CD4-positive, alpha-beta memory T cell (primary cell): ENCODE measurements at regions not wholly inside any gene's neighbourhood (a gene's known extent, or its start where the extent isn't known, plus 50 kb on each side); places are given as distances from the start of the nearest gene placed in this dataset.

ENCODE experiments used
- CTCF ChIA-PET: fragments of 350-600 bp; sonication (Branson Sonifier 250); formaldehyde crosslinking; loops from one replicate; lab custom pipeline; 2021; ENCODE audit warnings: inconsistent platforms; ENCODE audit not compliant: partially characterized antibody; lab: Charles Lee
- POLR2A ChIA-PET: fragments of 350-600 bp; sonication (Branson Sonifier 250); formaldehyde crosslinking; loops from one replicate; lab custom pipeline; 2021; ENCODE audit not compliant: partially characterized antibody; lab: Charles Lee
- DNase-seq, 5 donors: peaks; one replicate each; pipeline versions ENCODE4 v3.0.0 to v3.0.0-alpha.2; 2020 to 2022; ENCODE audit warnings: mixed read lengths in 1 of 5
- H3K27ac ChIP-seq: one replicate; pipeline ENCODE4 v1.7.0; 2013; ENCODE audit warnings: low read depth, low read length
- H3K27me3 ChIP-seq: 2 replicates; pipeline ENCODE4 v1.7.0; 2013; ENCODE audit warnings: mild to moderate bottlenecking, low read length, moderate library complexity; ENCODE audit not compliant: insufficient read depth
- H3K36me3 ChIP-seq: 2 replicates; pipeline ENCODE4 v1.7.0; 2013; ENCODE audit warnings: mild to moderate bottlenecking, low read length, moderate library complexity; ENCODE audit not compliant: insufficient read depth
- H3K4me1 ChIP-seq: 2 replicates; pipeline ENCODE4 v1.7.0; 2013; ENCODE audit warnings: mild to moderate bottlenecking, low read length, moderate library complexity; ENCODE audit not compliant: insufficient read depth
- H3K4me3 ChIP-seq, 2 donors: one replicate each; pipeline ENCODE4 v1.7.0; 2013; ENCODE audit warnings: low read length in 2 of 2, mild to moderate bottlenecking in 1 of 2
- H3K9me3 ChIP-seq, 2 donors: one replicate each; pipeline ENCODE4 v1.7.0; 2013; ENCODE audit warnings: low read length in 2 of 2, control low read depth in 1 of 2; ENCODE audit not compliant: control insufficient read depth in 1 of 2
- H3K27ac Mint-ChIP-seq, 7 donors: one replicate each; pipeline ENCODE4 v1.8.0; 2020 to 2021; ENCODE audit warnings: mixed read lengths in 7 of 7, mild to moderate bottlenecking in 6 of 7, inconsistent platforms in 3 of 7, moderate library complexity in 3 of 7
- H3K27me3 Mint-ChIP-seq, 2 donors: one replicate each; pipeline ENCODE4 v1.8.0; 2020 to 2021; ENCODE audit warnings: mixed read lengths in 2 of 2
- H3K36me3 Mint-ChIP-seq, 2 donors: one replicate each; pipeline ENCODE4 v1.8.0; 2020 to 2021; ENCODE audit warnings: mixed read lengths in 2 of 2, inconsistent platforms in 1 of 2, mild to moderate bottlenecking in 1 of 2
- H3K4me1 Mint-ChIP-seq, 4 donors: one replicate each; pipeline ENCODE4 v1.8.0; 2020 to 2021; ENCODE audit warnings: mixed read lengths in 4 of 4, mild to moderate bottlenecking in 1 of 4
- H3K4me3 Mint-ChIP-seq, 8 donors: one replicate each; pipeline ENCODE4 v1.8.0; 2020 to 2021; ENCODE audit warnings: mixed read lengths in 8 of 8, mild to moderate bottlenecking in 7 of 8, moderate library complexity in 6 of 8, inconsistent platforms in 3 of 8
- H3K9me3 Mint-ChIP-seq, 8 donors: one replicate each; pipeline ENCODE4 v1.8.0; 2020 to 2021; ENCODE audit warnings: mixed read lengths in 8 of 8, mild to moderate bottlenecking in 5 of 8, inconsistent platforms in 3 of 8, moderate library complexity in 1 of 8
- intact Hi-C: fragments of 100-400 bp; cut with micrococcal nuclease; formaldehyde crosslinking; loops from one replicate; pipeline ENCODE4 v1.15.1; 2023

DNA sequence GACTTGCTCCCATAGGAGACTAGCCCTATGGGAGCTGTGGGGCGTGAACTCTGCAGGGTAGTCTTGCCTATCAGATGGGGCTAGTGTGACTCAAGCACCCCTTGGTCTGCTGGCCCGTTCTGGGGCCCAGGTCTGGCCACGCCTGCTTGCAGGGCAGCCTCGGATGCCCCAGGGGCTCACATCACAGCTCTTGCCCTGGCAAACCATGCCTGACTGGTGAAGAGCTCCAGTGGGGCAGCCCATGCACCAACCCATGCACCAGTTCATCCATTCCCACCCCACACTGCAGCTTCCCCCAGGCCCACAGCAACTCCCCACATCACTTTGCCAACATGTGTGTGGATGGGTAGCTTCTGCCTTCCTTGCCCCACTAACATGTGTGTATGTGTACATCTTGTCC, 93.9 kb upstream of the PRLR start:
- H3K9me3 Mint-ChIP-seq = peaks cover 0 to 4% (median 0%) of the 10 kb centered on the region in 8 donors
- H3K27ac Mint-ChIP-seq = no peak overlapping the region
- POLR2A ChIA-PET = no interaction called here
- H3K27me3 Mint-ChIP-seq = peaks cover 0 to 5% of the 10 kb centered on the region in 2 donors
- H3K4me1 ChIP-seq = no peaks in the 10 kb centered on the region
- no peaks in the 10 kb centered on the region for H3K27me3 ChIP-seq
- intact Hi-C loops = no loop called here
- DNase-seq = no peak
- no peaks in the 10 kb centered on the region for H3K36me3 Mint-ChIP-seq
- H3K27ac ChIP-seq = no peak overlapping the region
- H3K4me1 Mint-ChIP-seq = peaks cover 0 to 8% (median 0%) of the 10 kb centered on the region in 4 donors
- H3K4me3 Mint-ChIP-seq = no peak overlapping the region
- CTCF ChIA-PET = interaction anchor here (1.0 kb wide), 1 partner anchor 602 kb away, joined by 3 read pairs; no protein-coding TSS in a partner anchor
- H3K36me3 ChIP-seq = no peaks in the 10 kb centered on the region
- H3K9me3 ChIP-seq = no peaks in the 10 kb centered on the region
- no peak overlapping the region for H3K4me3 ChIP-seq

DNA sequence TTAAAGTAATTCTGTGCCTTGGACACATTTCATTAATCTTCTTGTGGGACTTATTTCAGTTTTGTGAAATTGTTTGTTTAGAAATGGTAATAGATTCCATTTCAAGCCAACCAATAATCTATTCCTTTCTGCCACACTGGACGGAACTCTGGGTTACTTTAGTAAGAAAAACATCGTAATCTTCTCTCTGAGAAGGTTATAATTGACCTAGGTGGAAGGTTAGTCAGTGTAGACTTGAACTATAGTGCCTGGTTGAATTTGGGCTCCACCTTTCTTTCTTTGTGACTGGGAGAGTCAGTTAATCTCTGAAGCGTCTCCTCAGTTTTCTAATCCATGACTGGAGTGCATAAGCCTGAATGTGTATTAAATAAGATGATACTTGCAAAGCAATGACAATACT, 89.7 kb upstream of the PRLR start:
- Histone ChIP-seq H3K4me3 (no peak overlapping the region), H3K27me3 (no peaks in the 10 kb centered on the region), H3K27ac (no peak overlapping the region), H3K36me3 (no peaks in the 10 kb centered on the region), H3K9me3 (no peaks in the 10 kb centered on the region), H3K4me1 (no peaks in the 10 kb centered on the region)
- Mint-ChIP-seq H3K4me1 (peaks cover 0 to 8% (median 0%) of the 10 kb centered on the region in 4 donors), H3K27ac (no peak overlapping the region), H3K9me3 (peaks cover 0 to 4% (median under 1%) of the 10 kb centered on the region in 8 donors), H3K4me3 (no peak overlapping the region), H3K36me3 (no peaks in the 10 kb centered on the region), H3K27me3 (peaks cover 0 to 5% of the 10 kb centered on the region in 2 donors)
- ChIA-PET POLR2A (no interaction called here), CTCF (no interaction called here)
- DNase-seq = no peak
- intact Hi-C loops = no loop called here

DNA sequence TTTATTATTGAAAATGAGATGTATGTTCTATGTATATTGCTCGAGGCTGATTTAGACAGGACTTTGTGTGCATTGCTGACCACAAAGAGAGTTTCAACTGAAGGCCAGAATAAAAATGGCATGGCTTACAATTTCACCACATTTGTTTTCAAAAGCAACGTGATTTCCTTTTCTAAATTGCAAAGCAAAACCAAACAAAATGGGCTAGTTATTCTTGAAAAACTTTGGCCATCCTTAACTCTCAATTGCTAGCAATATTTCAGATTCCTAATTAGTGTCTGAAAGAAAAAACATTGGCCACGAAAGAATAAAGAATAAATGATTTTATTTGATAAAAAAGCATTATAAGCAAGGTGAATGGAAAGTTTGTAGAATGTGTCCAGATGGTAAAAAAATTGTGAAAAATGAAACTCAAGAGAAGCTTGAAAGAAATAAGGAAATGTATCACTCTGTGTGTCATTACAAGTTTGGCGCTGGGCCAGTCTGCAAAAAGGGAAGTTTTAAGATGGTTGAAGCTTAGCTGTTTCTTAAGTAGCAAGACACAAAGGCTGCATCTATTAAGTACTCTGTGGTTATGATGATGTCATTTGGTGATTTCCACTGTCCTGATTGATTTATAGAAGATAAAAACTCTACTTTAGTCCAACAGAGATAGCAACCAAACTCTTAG, 89.2 kb upstream of the PRLR start:
- Histone ChIP-seq H3K9me3 (no peaks in the 10 kb centered on the region), H3K27ac (no peak overlapping the region), H3K4me1 (no peaks in the 10 kb centered on the region), H3K36me3 (no peaks in the 10 kb centered on the region), H3K27me3 (no peaks in the 10 kb centered on the region), H3K4me3 (no peak overlapping the region)
- DNase-seq = peak in 2 of 5 donors; percentile 1 to 3
- H3K4me1 Mint-ChIP-seq = peaks cover 0 to 8% (median 0%) of the 10 kb centered on the region in 4 donors
- ChIA-PET CTCF (no interaction called here), POLR2A (no interaction called here)
- H3K27me3 Mint-ChIP-seq = peaks cover 0 to 3% of the 10 kb centered on the region in 2 donors
- no peaks in the 10 kb centered on the region for H3K36me3 Mint-ChIP-seq
- peaks cover 0 to 4% (median under 1%) of the 10 kb centered on the region in 8 donors for H3K9me3 Mint-ChIP-seq
- no peak overlapping the region for H3K27ac Mint-ChIP-seq
- intact Hi-C loops = no loop called here
- H3K4me3 Mint-ChIP-seq = no peak overlapping the region

GRCh38 chr5:35317586-35317985, 87.3 kb upstream of the PRLR start:
- peaks cover 1 to 2% of the 10 kb centered on the region in 2 donors for H3K27me3 Mint-ChIP-seq

DNA sequence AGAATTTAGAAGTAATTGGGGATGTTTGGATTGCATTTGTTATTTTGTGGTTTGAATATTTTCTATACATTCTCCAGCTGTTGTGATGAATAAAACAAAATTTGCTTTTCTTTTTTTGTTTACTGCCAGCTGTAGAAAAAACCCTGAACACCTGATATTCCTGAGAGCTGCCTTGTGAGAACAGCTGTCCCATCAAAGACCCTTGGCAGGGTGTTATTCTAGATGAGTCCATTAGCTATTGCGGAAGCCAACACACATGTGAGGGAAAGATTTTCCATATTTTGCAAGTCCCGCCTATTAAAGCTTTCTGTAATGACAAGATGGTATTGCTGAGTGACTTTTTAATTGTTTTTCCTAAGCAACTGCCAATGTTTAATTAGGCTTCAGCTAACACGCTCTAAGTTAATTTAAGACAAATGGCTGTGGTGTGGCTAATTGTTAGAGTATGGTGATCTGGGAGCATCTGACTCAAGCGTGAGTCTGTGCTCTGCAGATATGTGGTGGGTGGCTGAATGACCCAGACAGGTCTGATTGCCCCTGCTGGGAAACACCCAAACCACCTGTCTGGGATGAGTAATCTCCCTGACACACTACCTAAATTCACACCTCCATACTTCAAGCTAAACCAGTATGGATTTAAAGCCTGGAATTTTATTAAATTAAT, 86.5 kb upstream of the PRLR start:
- Histone ChIP-seq H3K27me3 (no peaks in the 10 kb centered on the region), H3K4me3 (no peak overlapping the region), H3K27ac (no peak overlapping the region), H3K4me1 (no peaks in the 10 kb centered on the region), H3K36me3 (no peaks in the 10 kb centered on the region), H3K9me3 (no peaks in the 10 kb centered on the region)
- CTCF ChIA-PET = no interaction called here
- H3K9me3 Mint-ChIP-seq = peaks cover 0 to 4% (median under 1%) of the 10 kb centered on the region in 8 donors
- H3K36me3 Mint-ChIP-seq = no peaks in the 10 kb centered on the region
- no peak overlapping the region for H3K27ac Mint-ChIP-seq
- intact Hi-C loops = no loop called here
- peaks cover 0 to 8% (median 0%) of the 10 kb centered on the region in 4 donors for H3K4me1 Mint-ChIP-seq
- peaks cover 1 to 2% of the 10 kb centered on the region in 2 donors for H3K27me3 Mint-ChIP-seq
- POLR2A ChIA-PET = no interaction called here
- no peak overlapping the region for H3K4me3 Mint-ChIP-seq
- DNase-seq = no peak

More at GRCh38 chr5:35317586-35317985, 87.3 kb upstream of the PRLR start:
- intact Hi-C loops = no loop called here
- no peaks in the 10 kb centered on the region for H3K36me3 Mint-ChIP-seq
- POLR2A ChIA-PET = no interaction called here
- H3K27ac Mint-ChIP-seq = no peak overlapping the region
- H3K4me1 Mint-ChIP-seq = peaks cover 0 to 8% (median 0%) of the 10 kb centered on the region in 4 donors
- no peaks in the 10 kb centered on the region for H3K36me3 ChIP-seq
- H3K27me3 ChIP-seq = no peaks in the 10 kb centered on the region
- DNase-seq = no peak
- no peaks in the 10 kb centered on the region for H3K9me3 ChIP-seq
- H3K9me3 Mint-ChIP-seq = peaks cover 0 to 4% (median under 1%) of the 10 kb centered on the region in 8 donors
- no peak overlapping the region for H3K27ac ChIP-seq
- no peak overlapping the region for H3K4me3 Mint-ChIP-seq
- CTCF ChIA-PET = no interaction called here
- H3K4me1 ChIP-seq = no peaks in the 10 kb centered on the region
- no peak overlapping the region for H3K4me3 ChIP-seq

- no peak overlapping the region for H3K27ac ChIP-seq
- H3K4me1 ChIP-seq = no peaks in the 10 kb centered on the region
- Mint-ChIP-seq H3K4me1 (no peaks in the 10 kb centered on the region), H3K27me3 (peaks cover 3 to 8% of the 10 kb centered on the region in 2 donors), H3K9me3 (peaks cover 0 to 3% (median 0%) of the 10 kb centered on the region in 8 donors), H3K36me3 (no peaks in the 10 kb centered on the region), H3K4me3 (no peak overlapping the region), H3K27ac (no peak overlapping the region)
- intact Hi-C loops = loop anchor here (5.0 kb wide), 1 partner anchor 424 kb away; no protein-coding TSS in a partner anchor
- H3K9me3 ChIP-seq = no peaks in the 10 kb centered on the region
- ChIA-PET POLR2A (no interaction called here), CTCF (no interaction called here)
- no peak overlapping the region for H3K4me3 ChIP-seq
- no peak for DNase-seq
- H3K27me3 ChIP-seq = no peaks in the 10 kb centered on the region
- H3K36me3 ChIP-seq = no peaks in the 10 kb centered on the region
Measured at GRCh38 chr5:35313291-35313690, 83.0 kb upstream of the PRLR start.

GRCh38 chr5:35312267-35312666, 82.0 kb upstream of the PRLR start:
- Mint-ChIP-seq H3K27ac (no peak overlapping the region), H3K27me3 (peaks cover 3 to 8% of the 10 kb centered on the region in 2 donors), H3K36me3 (no peaks in the 10 kb centered on the region), H3K4me1 (no peaks in the 10 kb centered on the region), H3K9me3 (no peaks in the 10 kb centered on the region), H3K4me3 (no peak overlapping the region)
- Histone ChIP-seq H3K4me3 (no peak overlapping the region), H3K27me3 (no peaks in the 10 kb centered on the region), H3K9me3 (no peaks in the 10 kb centered on the region), H3K36me3 (no peaks in the 10 kb centered on the region), H3K27ac (no peak overlapping the region), H3K4me1 (no peaks in the 10 kb centered on the region)
- intact Hi-C loops = loop anchor here (5.0 kb wide), 1 partner anchor 425 kb away; no protein-coding TSS in a partner anchor
- CTCF ChIA-PET = no interaction called here
- POLR2A ChIA-PET = no interaction called here
- DNase-seq = no peak
